ENCODE measurements at regions not wholly inside any gene's neighbourhood (a gene's known extent, or its start where the extent isn't known, plus 50 kb on each side); places are given as distances from the start of the nearest gene placed in this dataset.

DNA sequence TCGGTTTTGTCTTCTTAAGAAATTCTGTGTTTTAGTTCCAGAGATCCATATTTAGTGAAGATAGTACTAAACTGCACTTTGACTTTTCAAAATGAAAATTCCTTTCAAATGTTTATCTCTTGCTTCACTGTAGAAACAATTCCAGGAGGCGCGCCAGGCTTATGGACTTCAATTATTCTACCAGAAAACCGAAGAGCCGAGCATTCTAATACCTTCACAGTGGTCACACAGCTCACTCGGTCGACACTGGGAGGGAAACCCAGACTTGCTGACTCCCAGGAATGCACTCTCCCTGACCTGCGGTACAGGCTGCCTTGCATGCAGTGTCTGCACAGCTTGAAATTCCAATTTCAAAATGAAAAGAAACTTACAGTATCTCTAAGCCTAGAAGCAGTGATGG, 119.9 kb upstream of the PIEZO2 start:
- TF ChIP-seq, protein P1, sequence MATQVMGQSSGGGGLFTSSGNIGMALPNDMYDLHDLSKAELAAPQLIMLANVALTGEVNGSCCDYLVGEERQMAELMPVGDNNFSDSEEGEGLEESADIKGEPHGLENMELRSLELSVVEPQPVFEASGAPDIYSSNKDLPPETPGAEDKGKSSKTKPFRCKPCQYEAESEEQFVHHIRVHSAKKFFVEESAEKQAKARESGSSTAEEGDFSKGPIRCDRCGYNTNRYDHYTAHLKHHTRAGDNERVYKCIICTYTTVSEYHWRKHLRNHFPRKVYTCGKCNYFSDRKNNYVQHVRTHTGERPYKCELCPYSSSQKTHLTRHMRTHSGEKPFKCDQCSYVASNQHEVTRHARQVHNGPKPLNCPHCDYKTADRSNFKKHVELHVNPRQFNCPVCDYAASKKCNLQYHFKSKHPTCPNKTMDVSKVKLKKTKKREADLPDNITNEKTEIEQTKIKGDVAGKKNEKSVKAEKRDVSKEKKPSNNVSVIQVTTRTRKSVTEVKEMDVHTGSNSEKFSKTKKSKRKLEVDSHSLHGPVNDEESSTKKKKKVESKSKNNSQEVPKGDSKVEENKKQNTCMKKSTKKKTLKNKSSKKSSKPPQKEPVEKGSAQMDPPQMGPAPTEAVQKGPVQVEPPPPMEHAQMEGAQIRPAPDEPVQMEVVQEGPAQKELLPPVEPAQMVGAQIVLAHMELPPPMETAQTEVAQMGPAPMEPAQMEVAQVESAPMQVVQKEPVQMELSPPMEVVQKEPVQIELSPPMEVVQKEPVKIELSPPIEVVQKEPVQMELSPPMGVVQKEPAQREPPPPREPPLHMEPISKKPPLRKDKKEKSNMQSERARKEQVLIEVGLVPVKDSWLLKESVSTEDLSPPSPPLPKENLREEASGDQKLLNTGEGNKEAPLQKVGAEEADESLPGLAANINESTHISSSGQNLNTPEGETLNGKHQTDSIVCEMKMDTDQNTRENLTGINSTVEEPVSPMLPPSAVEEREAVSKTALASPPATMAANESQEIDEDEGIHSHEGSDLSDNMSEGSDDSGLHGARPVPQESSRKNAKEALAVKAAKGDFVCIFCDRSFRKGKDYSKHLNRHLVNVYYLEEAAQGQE (IDR thresholded peaks at IDR 0.05; ENCODE audit: unreplicated experiment) = no peak
- TF ChIP-seq EZH2 (IDR thresholded peaks at IDR 0.05; ENCODE audit: low read depth, unreplicated experiment) = no peak
